PC-9 (cell line): ENCODE measurements at regions not wholly inside any gene's neighbourhood (a gene's known extent, or its start where the extent isn't known, plus 50 kb on each side); places are given as distances from the start of the nearest gene placed in this dataset.

ENCODE experiments used
- BruUV-seq: library from RNA; stranded (reverse); fragments of 400-500 nt; replicated peaks from 2 replicates; lab custom pipeline; 2021; lab: Mats Ljungman, UMichigan
- CTCF ChIA-PET: fragments of 300-600 bp; sonication (Branson Sonifier 250); formaldehyde crosslinking; loops from one replicate; lab custom pipeline; 2022; ENCODE audit warnings: antibody characterized with exemption; lab: Charles Lee
- POLR2A ChIA-PET: fragments of 300-600 bp; sonication (Branson Sonifier 250); formaldehyde crosslinking; loops from one replicate; lab custom pipeline; 2022; ENCODE audit warnings: antibody characterized with exemption; ENCODE audit not compliant: unreplicated experiment; lab: Charles Lee
- DNase-seq, 2 experiments: peaks; one replicate each; pipeline versions ENCODE4 v3.0.0 to v3.0.0-alpha.2; 2015 to 2022; ENCODE audit warnings: mixed read lengths in 1 of 2
- H2AFZ ChIP-seq: fragments of 200-600 bp; sonication (generic); 2 replicates; pipeline ENCODE4 v1.8.1; 2017; ENCODE audit warnings: antibody characterized with exemption
- H3F3A ChIP-seq: fragments of 200-600 bp; sonication (generic); 2 replicates; pipeline ENCODE4 v1.8.1; 2017; ENCODE audit warnings: antibody characterized with exemption, mild to moderate bottlenecking, low read depth; ENCODE audit not compliant: insufficient read depth
- H3K27ac ChIP-seq: fragments of 200-600 bp; sonication (generic); 2 replicates; pipeline ENCODE4 v1.6.1; 2016; ENCODE audit warnings: mixed run types
- H3K27me3 ChIP-seq: fragments of 200-600 bp; sonication (generic); 2 replicates; pipeline ENCODE4 v1.6.1; 2016; ENCODE audit warnings: low read depth, mixed run types; ENCODE audit not compliant: insufficient read depth
- H3K36me3 ChIP-seq: fragments of 200-600 bp; sonication (generic); 2 replicates; pipeline ENCODE4 v1.6.1; 2016; ENCODE audit warnings: low read depth, mixed run types
- H3K4me1 ChIP-seq: fragments of 200-600 bp; sonication (generic); replicated peaks from 2 replicates; pipeline ENCODE4 v1.6.1; 2016; ENCODE audit warnings: mixed run types; ENCODE audit not compliant: insufficient read depth
- H3K4me2 ChIP-seq: fragments of 200-600 bp; sonication (generic); 2 replicates; pipeline ENCODE4 v1.6.1; 2017; ENCODE audit warnings: mixed run types
- H3K4me3 ChIP-seq: fragments of 200-600 bp; sonication (generic); 2 replicates; pipeline ENCODE4 v1.6.1; 2016; ENCODE audit warnings: mixed run types
- H3K79me2 ChIP-seq: fragments of 200-600 bp; sonication (generic); 2 replicates; pipeline ENCODE4 v1.6.1; 2017; ENCODE audit warnings: low read depth, mixed run types
- H3K9me2 ChIP-seq: fragments of 200-600 bp; sonication (generic); 2 replicates; pipeline ENCODE4 v1.8.1; 2017; ENCODE audit warnings: mild to moderate bottlenecking; ENCODE audit not compliant: insufficient read depth
- H3K9me3 ChIP-seq: fragments of 200-600 bp; sonication (generic); 2 replicates; pipeline ENCODE4 v1.8.1; 2016; ENCODE audit warnings: low read depth; ENCODE audit not compliant: insufficient read depth
- H4K20me1 ChIP-seq: fragments of 200-600 bp; sonication (generic); 2 replicates; pipeline ENCODE4 v1.8.1; 2017; ENCODE audit not compliant: insufficient read depth
- EZH2 ChIP-seq: fragments of 200-600 bp; sonication (generic); IDR thresholded peaks from 2 replicates; pipeline ENCODE4 v1.8.0; 2017; ENCODE audit warnings: antibody characterized with exemption, low read depth
- intact Hi-C: fragments of 100-400 bp; cut with micrococcal nuclease; formaldehyde crosslinking; loops from one replicate; pipeline ENCODE4 v1.10.0; 2022; ENCODE audit not compliant: unreplicated experiment
- TF ChIP-seq, protein P1 (sequence below): fragments of 200-600 bp; sonication (generic); conservative IDR thresholded peaks from 2 replicates; pipeline ENCODE4 v1.6.1; 2017; ENCODE audit warnings: mixed run types, antibody characterized with exemption, mild to moderate bottlenecking, moderate library complexity

DNA sequence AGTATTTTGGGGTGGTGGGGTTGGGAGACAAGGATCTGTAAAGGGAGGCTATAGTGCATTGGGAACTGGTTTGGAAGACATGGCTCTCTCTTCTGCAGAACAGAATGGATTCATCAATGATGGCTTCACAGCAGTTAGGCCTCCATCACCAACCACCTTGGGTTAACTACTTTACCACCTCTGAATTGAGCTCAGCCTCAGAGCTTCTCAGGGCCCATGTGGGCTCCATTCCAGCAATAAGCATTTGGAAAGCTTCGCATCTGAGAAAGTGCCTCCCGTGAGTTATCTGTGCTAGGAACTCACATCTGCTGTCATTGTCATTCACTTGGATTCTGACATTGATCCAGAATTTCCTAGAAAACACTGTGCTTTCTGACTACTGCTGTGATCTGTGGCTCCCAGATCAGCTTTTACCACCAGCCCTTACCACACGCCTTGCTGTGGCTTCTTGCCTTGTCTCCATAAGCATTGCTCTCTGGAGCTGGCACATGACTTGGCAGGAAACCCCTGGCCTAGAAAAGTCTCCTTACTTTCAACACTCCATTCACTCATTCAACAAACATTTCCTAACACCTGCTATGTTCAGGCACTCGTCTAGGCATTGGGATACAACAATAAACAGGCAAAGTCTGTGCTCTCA lies 70.7 kb upstream of the ADO start:
- intact Hi-C loops: no loop called here
- CTCF ChIA-PET: no interaction called here
- no peaks in the 10 kb centered on the region for H3K36me3 ChIP-seq
- POLR2A ChIA-PET: no interaction called here
- H3F3A ChIP-seq: peaks cover 14% of the 10 kb centered on the region; the same call in 1 of the 2 replicates
- peaks cover 44% of the 10 kb centered on the region for H3K4me1 ChIP-seq
- H3K4me2 ChIP-seq: no peak overlapping the region
- TF ChIP-seq, protein P1, sequence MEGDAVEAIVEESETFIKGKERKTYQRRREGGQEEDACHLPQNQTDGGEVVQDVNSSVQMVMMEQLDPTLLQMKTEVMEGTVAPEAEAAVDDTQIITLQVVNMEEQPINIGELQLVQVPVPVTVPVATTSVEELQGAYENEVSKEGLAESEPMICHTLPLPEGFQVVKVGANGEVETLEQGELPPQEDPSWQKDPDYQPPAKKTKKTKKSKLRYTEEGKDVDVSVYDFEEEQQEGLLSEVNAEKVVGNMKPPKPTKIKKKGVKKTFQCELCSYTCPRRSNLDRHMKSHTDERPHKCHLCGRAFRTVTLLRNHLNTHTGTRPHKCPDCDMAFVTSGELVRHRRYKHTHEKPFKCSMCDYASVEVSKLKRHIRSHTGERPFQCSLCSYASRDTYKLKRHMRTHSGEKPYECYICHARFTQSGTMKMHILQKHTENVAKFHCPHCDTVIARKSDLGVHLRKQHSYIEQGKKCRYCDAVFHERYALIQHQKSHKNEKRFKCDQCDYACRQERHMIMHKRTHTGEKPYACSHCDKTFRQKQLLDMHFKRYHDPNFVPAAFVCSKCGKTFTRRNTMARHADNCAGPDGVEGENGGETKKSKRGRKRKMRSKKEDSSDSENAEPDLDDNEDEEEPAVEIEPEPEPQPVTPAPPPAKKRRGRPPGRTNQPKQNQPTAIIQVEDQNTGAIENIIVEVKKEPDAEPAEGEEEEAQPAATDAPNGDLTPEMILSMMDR: no peak
- no peak for TF ChIP-seq EZH2
- H3K27me3 ChIP-seq: no peaks in the 10 kb centered on the region
- no peaks in the 10 kb centered on the region for H4K20me1 ChIP-seq
- no peak for DNase-seq
- no peak overlapping the region for H3K4me3 ChIP-seq
- no peaks in the 10 kb centered on the region for H3K79me2 ChIP-seq
- no peaks in the 10 kb centered on the region for H3K9me3 ChIP-seq
- H2AFZ ChIP-seq: no peak overlapping the region
- BruUV-seq: no TSS peak
- no peak overlapping the region for H3K27ac ChIP-seq
- no peaks in the 10 kb centered on the region for H3K9me2 ChIP-seq

DNA sequence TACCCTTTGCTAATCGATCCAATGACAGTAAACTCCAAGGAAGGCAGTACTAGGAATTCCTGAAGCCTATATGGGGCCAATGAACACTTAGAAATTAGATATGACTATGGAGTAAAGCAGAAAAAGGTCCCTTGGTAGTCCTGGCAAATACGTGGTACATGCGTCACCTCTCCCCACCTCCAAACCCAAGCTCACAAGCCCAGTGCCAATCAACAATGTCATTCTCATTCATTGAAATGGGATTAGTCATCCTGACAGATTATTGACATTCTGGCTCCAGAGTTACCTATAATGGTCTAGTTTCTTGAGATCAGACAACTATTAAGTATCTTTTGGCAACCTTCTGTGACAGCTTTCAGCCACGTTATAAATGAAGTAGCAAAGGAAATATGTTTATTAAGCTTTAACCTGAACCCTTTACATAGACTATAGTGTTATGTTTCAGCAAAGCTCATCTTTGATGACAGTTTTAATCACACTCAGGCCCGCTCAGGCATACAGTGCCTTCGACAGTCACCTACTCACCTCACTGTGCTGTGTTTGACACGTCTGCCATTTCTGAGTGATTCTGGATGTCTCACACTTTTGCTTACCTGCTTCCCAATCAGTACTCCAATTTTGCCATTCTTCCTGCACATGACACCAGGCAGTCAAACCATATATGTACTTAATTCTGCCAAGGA lies 69.6 kb upstream of the ADO start:
- no peak overlapping the region for H2AFZ ChIP-seq
- no peaks in the 10 kb centered on the region for H3K27me3 ChIP-seq
- CTCF ChIA-PET: interaction anchor here (0.6 kb wide), 1 partner anchor 83 kb away, joined by 7 read pairs; no protein-coding TSS in a partner anchor
- H3K4me1 ChIP-seq: peaks cover 44% of the 10 kb centered on the region
- TF ChIP-seq EZH2: no peak
- TF ChIP-seq, protein P1: no peak
- H3K36me3 ChIP-seq: no peaks in the 10 kb centered on the region
- H3K79me2 ChIP-seq: no peaks in the 10 kb centered on the region
- BruUV-seq: no TSS peak
- no peak for DNase-seq
- no peak overlapping the region for H3K27ac ChIP-seq
- H3K9me3 ChIP-seq: no peaks in the 10 kb centered on the region
- no peak overlapping the region for H3K4me3 ChIP-seq
- peaks cover 14% of the 10 kb centered on the region; the same call in 1 of the 2 replicates for H3F3A ChIP-seq
- H4K20me1 ChIP-seq: no peaks in the 10 kb centered on the region
- 0 out of 2 replicates have a peak overlapping the region, but pooled peaks have one; percentile 27 for H3K4me2 ChIP-seq
- POLR2A ChIA-PET: no interaction called here
- no peaks in the 10 kb centered on the region for H3K9me2 ChIP-seq
- intact Hi-C loops: no loop called here

DNA sequence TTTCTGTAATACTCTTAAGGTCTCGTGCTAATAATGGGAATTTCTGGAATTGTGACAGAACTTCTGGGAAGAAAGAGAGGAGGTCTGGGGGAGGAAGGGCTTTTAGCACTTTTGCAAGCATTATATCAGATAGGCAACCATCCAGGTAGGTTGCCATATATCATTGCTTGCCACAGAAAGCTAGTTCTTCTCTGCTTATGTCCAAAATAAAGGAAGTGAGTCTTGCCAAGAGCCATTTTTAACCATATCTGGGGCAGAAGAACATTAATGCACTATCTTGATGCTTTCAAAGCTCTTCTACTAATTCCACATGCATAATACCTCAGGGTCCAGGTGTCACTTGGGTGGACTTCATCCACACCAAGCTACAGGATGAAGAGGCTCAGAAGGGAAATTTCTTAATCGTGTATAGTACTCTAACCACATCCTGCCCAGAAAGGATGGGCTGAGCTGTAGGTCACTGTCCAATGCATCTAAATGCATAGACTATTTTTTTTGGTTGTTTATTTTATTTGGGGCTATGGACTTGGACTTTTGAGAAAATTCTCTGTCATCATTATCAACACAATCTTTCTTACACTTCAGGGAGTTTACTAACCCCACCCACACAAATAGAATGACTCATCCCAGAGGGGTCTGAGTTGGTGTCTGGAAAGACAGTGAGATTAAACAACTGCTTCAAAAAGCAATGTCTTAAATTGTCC lies 68.9 kb upstream of the ADO start:
- Histone ChIP-seq H3K27ac (no peak overlapping the region), H3F3A (peaks cover 14% of the 10 kb centered on the region; the same call in 1 of the 2 replicates), H3K4me1 (peaks cover 44% of the 10 kb centered on the region), H3K27me3 (no peaks in the 10 kb centered on the region), H4K20me1 (no peaks in the 10 kb centered on the region), H3K36me3 (no peaks in the 10 kb centered on the region), H3K4me2 (peak overlapping the region; percentile 27), H3K4me3 (no peak overlapping the region), H3K9me2 (no peaks in the 10 kb centered on the region), H2AFZ (no peak overlapping the region), H3K9me3 (no peaks in the 10 kb centered on the region), H3K79me2 (no peaks in the 10 kb centered on the region)
- intact Hi-C loops: no loop called here
- no peak for TF ChIP-seq EZH2
- TF ChIP-seq, protein P1: no peak
- POLR2A ChIA-PET: no interaction called here
- CTCF ChIA-PET: no interaction called here
- BruUV-seq: no TSS peak
- no peak for DNase-seq
